Stomach (tissue), 8 donors: ENCODE measurements at regions not wholly inside any gene's neighbourhood (a gene's known extent, or its start where the extent isn't known, plus 50 kb on each side); places are given as distances from the start of the nearest gene placed in this dataset.

Experiments used
- DNase-seq, 2 donors: peaks; one replicate each; pipeline versions ENCODE4 v3.0.0 to v3.0.0-alpha.2; 2013 to 2019
- H3K27ac ChIP-seq, 5 donors: fragments of 200-600 bp in 4 of 5; sonication (generic) in 4 of 5; one replicate each; pipeline ENCODE4 v1.5.1; 2013 to 2019; ENCODE audit warnings: mild to moderate bottlenecking in 1 of 5, moderate library complexity in 1 of 5
- H3K27me3 ChIP-seq, 3 donors: fragments of 200-600 bp; sonication (generic); one replicate each; pipeline ENCODE4 v1.5.1; 2017 to 2019; ENCODE audit warnings: mixed run types in 1 of 3
- H3K36me3 ChIP-seq, 4 donors: fragments of 200-600 bp; sonication (generic); 1 replicate in 3 of 4; 2 replicates in 1 of 4; pipeline ENCODE4 v1.5.1; 2016 to 2019
- H3K4me1 ChIP-seq, 4 donors: fragments of 200-600 bp; sonication (generic); one replicate each; pipeline ENCODE4 v1.5.1; 2016 to 2019
- H3K4me3 ChIP-seq, 4 donors: fragments of 200-600 bp; sonication (generic) in 3 of 4; one replicate each; pipeline ENCODE4 v1.5.1; 2016 to 2019; ENCODE audit warnings: mild to moderate bottlenecking in 1 of 4
- H3K9me3 ChIP-seq, 4 donors: fragments of 200-600 bp; sonication (generic); one replicate each; pipeline ENCODE4 v1.5.1; 2016 to 2019
- EP300 ChIP-seq: sonication (generic); formaldehyde crosslinking; IDR thresholded peaks from one replicate; pipeline ENCODE4 v1.6.1; 2017; ENCODE audit warnings: antibody characterized with exemption
- POLR2A ChIP-seq, 4 donors: fragments of 450-650 bp; IDR thresholded peaks; one replicate each; pipeline ENCODE4 v1.6.1; 2016; ENCODE audit warnings: antibody characterized with exemption in 4 of 4, control low read depth in 2 of 4, mild to moderate bottlenecking in 1 of 4, moderate library complexity in 1 of 4
- POLR2AphosphoS5 ChIP-seq, 3 donors: sonication (generic); formaldehyde crosslinking; IDR thresholded peaks; one replicate each; pipeline ENCODE4 v1.6.1; 2016; ENCODE audit warnings: antibody characterized with exemption in 3 of 3
- WGBS, 5 donors: extraction: QIAGEN DNeasy Blood & Tissue Kit in 3 of 5; methylation state at CpG; one replicate each; pipeline versions ENCODE4 v1.1.5 to v1.1.7; 2013 to 2018; 5-methylcytosine and 5-hydroxymethylcytosine counted together
- intact Hi-C: fragments of 100-400 bp; cut with DNase I; formaldehyde crosslinking; loops from one replicate; pipeline ENCODE4 v1.15.1; 2023; ENCODE audit warnings: low total_unique reads
- TF ChIP-seq, protein P1 (sequence below), 7 experiments: fragments of 450-650 bp in 4 of 7; fragments of 200-600 bp in 3 of 7; sonication (generic) in 3 of 7; IDR thresholded peaks; one replicate each; pipeline ENCODE4 v1.5.1; 2016 to 2019; ENCODE audit warnings: antibody characterized with exemption in 7 of 7, control low read depth in 2 of 7, mild to moderate bottlenecking in 1 of 7
- donor health status: healthy with polysubstance abuse.
- donor health status: Bipolar disorder and iron deficiency.
- donor health status: healthy.

DNA sequence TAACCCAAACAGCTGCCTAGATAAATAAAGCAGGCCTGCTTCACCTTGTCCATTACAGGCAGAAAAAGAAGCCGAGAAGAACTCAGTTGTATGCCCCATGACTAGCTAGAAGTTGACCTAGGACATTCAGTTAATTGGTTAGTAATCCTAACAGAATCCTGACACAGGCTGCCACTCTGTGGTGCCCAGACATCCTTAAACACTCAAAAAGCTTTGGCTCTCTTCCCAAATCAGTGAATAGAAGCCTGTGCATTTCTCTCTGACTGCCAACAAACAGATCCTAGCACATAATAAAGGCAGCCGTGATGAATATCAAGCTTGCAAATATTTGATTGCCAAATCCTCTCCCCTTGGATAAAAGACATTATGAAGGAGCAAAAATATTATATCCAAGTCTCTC is 519.1 kb upstream of the EYS start:
- Histone ChIP-seq H3K36me3 (no peaks in the 10 kb centered on the region), H3K27me3 (no peaks in the 10 kb centered on the region), H3K9me3 (no peaks in the 10 kb centered on the region), H3K4me1 (no peaks in the 10 kb centered on the region), H3K27ac (no peak overlapping the region), H3K4me3 (no peak overlapping the region)
- WGBS, 5 donors = 12 to 37% (median 27%) methylated on average over 2 of the region's 2 CpGs
- TF ChIP-seq POLR2AphosphoS5 (IDR thresholded peaks at IDR 0.05) (no peak), POLR2A (IDR thresholded peaks at IDR 0.05) (no peak), EP300 (no peak)
- TF ChIP-seq, protein P1, sequence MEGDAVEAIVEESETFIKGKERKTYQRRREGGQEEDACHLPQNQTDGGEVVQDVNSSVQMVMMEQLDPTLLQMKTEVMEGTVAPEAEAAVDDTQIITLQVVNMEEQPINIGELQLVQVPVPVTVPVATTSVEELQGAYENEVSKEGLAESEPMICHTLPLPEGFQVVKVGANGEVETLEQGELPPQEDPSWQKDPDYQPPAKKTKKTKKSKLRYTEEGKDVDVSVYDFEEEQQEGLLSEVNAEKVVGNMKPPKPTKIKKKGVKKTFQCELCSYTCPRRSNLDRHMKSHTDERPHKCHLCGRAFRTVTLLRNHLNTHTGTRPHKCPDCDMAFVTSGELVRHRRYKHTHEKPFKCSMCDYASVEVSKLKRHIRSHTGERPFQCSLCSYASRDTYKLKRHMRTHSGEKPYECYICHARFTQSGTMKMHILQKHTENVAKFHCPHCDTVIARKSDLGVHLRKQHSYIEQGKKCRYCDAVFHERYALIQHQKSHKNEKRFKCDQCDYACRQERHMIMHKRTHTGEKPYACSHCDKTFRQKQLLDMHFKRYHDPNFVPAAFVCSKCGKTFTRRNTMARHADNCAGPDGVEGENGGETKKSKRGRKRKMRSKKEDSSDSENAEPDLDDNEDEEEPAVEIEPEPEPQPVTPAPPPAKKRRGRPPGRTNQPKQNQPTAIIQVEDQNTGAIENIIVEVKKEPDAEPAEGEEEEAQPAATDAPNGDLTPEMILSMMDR (IDR thresholded peaks at IDR 0.05) = no peak
- intact Hi-C loops = no loop called here
- peak in 1 of 2 donors; percentile 37 for DNase-seq

DNA sequence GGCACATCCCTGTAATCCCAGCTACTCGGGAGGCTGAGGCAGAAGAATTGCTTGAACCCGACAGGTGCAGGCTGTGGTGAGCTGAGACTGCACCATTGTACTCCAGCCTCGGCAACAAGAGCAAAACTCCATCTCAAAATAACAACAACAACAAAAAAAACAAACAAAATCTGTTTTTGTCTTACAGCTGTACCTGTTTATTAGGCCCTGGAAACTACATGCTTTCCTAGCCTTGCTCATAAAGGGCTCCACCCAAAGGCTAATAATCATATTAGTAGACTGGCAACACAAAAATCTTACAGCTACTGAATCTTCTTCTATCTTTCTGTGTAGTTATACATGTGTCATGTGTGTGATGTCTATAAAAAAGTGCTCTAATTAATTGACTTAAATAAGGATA is 503.9 kb upstream of the EYS start:
- Histone ChIP-seq H3K4me3 (no peak overlapping the region), H3K36me3 (no peaks in the 10 kb centered on the region), H3K4me1 (no peaks in the 10 kb centered on the region), H3K27ac (no peak overlapping the region), H3K27me3 (no peaks in the 10 kb centered on the region), H3K9me3 (peaks cover 0 to 36% (median 18%) of the 10 kb centered on the region in 4 donors)
- 67 to 80% (median 69%) methylated on average over 3 of the region's 3 CpGs for WGBS, 5 donors
- intact Hi-C loops = no loop called here
- no peak for TF ChIP-seq POLR2A (IDR thresholded peaks at IDR 0.05)
- TF ChIP-seq, protein P1 (IDR thresholded peaks at IDR 0.05) = no peak
- TF ChIP-seq POLR2AphosphoS5 (IDR thresholded peaks at IDR 0.05) = no peak
- no peak for TF ChIP-seq EP300
- no peak for DNase-seq

DNA sequence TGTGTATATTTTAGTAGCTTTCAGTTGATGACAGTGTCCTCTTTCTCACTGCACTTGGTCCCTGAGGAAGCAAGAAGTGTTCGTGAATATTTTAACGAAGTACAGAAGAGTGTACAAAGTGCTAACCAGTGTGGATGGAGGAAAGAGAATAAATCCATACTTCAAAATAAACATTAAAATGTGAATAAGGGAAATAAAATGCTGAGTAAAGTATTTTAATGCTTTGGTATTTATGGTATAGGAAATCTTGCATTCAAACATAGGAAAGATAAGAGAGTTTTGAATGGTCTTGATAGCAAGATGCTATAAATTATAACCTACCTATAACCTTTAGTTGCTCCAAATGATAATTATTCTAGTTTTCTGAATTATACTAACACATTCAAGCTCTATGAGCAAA is 493.4 kb upstream of the EYS start:
- WGBS, 5 donors = 76 to 93% (median 87%) methylated on average over 2 of the region's 2 CpGs
- H3K27ac ChIP-seq = no peak overlapping the region
- H3K9me3 ChIP-seq = peaks cover 0 to 13% (median 11%) of the 10 kb centered on the region in 4 donors
- no peak overlapping the region for H3K4me3 ChIP-seq
- intact Hi-C loops = no loop called here
- H3K36me3 ChIP-seq = no peaks in the 10 kb centered on the region
- no peaks in the 10 kb centered on the region for H3K4me1 ChIP-seq
- TF ChIP-seq POLR2A (IDR thresholded peaks at IDR 0.05) = no peak
- TF ChIP-seq, protein P1 (IDR thresholded peaks at IDR 0.05) = no peak
- no peak for TF ChIP-seq POLR2AphosphoS5 (IDR thresholded peaks at IDR 0.05)
- no peak for TF ChIP-seq EP300
- H3K27me3 ChIP-seq = no peaks in the 10 kb centered on the region
- DNase-seq = no peak

DNA sequence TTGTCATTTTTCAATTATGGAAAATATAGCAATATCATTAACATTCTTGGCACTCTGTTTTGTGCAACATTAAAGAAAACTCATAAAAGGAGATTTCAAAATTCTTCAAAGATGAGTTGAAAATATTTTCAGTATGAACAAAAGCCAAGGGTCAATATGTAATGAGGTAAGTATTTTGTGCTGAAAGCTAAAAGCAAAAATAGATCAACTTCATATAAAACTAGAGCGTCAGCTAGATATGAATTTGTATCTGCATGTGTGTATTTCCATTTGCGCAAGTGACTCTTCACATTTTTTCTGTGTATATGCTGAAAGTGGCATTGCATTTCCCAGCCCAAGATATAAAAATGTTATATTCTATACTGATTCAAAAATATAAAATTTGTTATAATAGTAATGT is 492.1 kb upstream of the EYS start:
- Histone ChIP-seq H3K36me3 (no peaks in the 10 kb centered on the region), H3K4me3 (no peak overlapping the region), H3K27ac (no peak overlapping the region), H3K27me3 (no peaks in the 10 kb centered on the region), H3K9me3 (peaks cover 0 to 13% (median 11%) of the 10 kb centered on the region in 4 donors), H3K4me1 (no peaks in the 10 kb centered on the region)
- TF ChIP-seq POLR2AphosphoS5 (IDR thresholded peaks at IDR 0.05) (no peak), EP300 (no peak), POLR2A (IDR thresholded peaks at IDR 0.05) (no peak)
- TF ChIP-seq, protein P1 (IDR thresholded peaks at IDR 0.05) = no peak
- DNase-seq = no peak
- WGBS, 5 donors = 92 to 96% (median 96%) methylated on average over 2 of the region's 2 CpGs
- intact Hi-C loops = no loop called here
